ENCODE measurements at regions not wholly inside any gene's neighbourhood (a gene's known extent, or its start where the extent isn't known, plus 50 kb on each side); places are given as distances from the start of the nearest gene placed in this dataset.

DNA sequence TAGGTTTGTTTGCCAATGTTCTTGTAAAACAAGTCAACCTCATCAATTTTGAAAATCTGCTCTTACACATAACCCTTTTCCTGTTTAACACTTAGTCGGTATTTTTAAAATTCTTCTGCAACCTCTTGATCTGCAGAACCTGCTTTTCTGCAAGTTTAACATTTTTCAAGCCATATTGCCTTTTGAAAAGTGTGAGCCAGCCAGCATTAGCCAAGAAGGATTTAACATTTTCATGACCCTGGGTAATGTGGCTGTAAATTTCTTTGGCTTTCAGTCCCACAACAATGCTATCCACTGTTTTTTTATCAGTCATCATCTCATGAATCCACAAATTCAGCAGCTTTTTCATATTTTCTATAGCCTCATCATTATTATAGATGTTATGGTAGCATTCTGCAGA, 956.5 kb downstream of the FAT4 start:
- Histone ChIP-seq H3K9me3 (ENCODE audit: control insufficient read depth in 2 of 2, insufficient read depth in 1 of 2, low read length in 1 of 2) (no peaks in the 10 kb centered on the region), H3K36me3 (ENCODE audit: control insufficient read depth in 2 of 2, insufficient read depth in 2 of 2, low read length in 1 of 2) (no peaks in the 10 kb centered on the region), H3K27me3 (ENCODE audit: control insufficient read depth in 2 of 2, insufficient read depth in 1 of 2, low read length in 1 of 2) (no peaks in the 10 kb centered on the region), H3K27ac (ENCODE audit: low read depth in 1 of 2, low read length in 1 of 2) (no peak overlapping the region), H3K4me3 (ENCODE audit: low read length in 2 of 2) (no peak overlapping the region), H3K4me1 (ENCODE audit: control insufficient read depth in 2 of 2, insufficient read depth in 2 of 2, low read length in 2 of 2) (no peaks in the 10 kb centered on the region)
- DNase-seq (ENCODE audit: low read depth in 6 of 9, low spot score in 9 of 9): no peak
- 85% methylated on average over 1 of the region's 1 CpG for WGBS

DNA sequence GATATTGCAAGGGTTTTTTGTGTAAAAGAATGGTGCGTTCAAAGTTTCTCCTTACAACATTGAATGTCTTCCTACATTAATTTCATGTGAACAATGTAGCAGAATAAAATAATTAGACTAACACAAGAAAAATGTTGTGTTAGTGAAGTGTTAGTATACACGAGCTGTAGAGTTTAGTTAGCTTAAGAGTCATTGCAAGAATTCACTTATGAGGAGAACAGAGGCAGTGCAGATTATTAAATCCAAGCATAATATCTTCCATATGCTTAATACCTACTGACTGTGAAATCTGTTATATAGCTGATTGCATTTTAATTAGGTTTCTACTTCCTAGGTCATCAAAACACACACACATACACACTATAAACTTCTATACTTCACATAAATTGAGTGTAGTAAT, 959.0 kb downstream of the FAT4 start:
- no peaks in the 10 kb centered on the region for H3K27me3 ChIP-seq (ENCODE audit: control insufficient read depth in 2 of 2, insufficient read depth in 1 of 2, low read length in 1 of 2)
- DNase-seq (ENCODE audit: low read depth in 6 of 9, low spot score in 9 of 9): no peak
- H3K4me3 ChIP-seq (ENCODE audit: low read length in 2 of 2): no peak overlapping the region
- H3K9me3 ChIP-seq (ENCODE audit: control insufficient read depth in 2 of 2, insufficient read depth in 1 of 2, low read length in 1 of 2): no peaks in the 10 kb centered on the region
- H3K4me1 ChIP-seq (ENCODE audit: control insufficient read depth in 2 of 2, insufficient read depth in 2 of 2, low read length in 2 of 2): no peaks in the 10 kb centered on the region
- H3K27ac ChIP-seq (ENCODE audit: low read depth in 1 of 2, low read length in 1 of 2): no peak overlapping the region
- WGBS: 94% methylated on average over 2 of the region's 2 CpGs
- no peaks in the 10 kb centered on the region for H3K36me3 ChIP-seq (ENCODE audit: control insufficient read depth in 2 of 2, insufficient read depth in 2 of 2, low read length in 1 of 2)

DNA sequence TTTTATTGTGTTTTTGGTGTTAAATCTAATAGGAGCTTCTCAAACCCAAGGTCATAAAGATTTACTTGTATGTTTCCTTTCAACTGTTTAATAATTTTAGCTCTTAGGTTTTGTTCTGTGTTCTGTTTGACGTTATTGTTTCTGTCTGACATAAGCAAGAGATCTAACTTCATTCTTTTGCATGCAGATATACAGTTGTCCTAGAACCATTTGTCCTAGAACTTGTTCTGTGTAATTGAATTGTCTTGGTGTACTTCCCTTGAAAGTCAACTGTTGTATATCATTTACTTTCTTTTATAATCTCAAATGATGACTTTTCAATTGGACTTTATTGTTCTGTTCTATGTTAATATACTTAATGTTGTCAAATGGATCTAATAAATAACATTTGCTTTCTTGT, 977.1 kb downstream of the FAT4 start:
- DNase-seq (ENCODE audit: low read depth in 6 of 9, low spot score in 9 of 9): no peak
- Histone ChIP-seq H3K4me3 (ENCODE audit: low read length in 2 of 2) (no peak overlapping the region), H3K27ac (ENCODE audit: low read depth in 1 of 2, low read length in 1 of 2) (no peak overlapping the region), H3K9me3 (ENCODE audit: control insufficient read depth in 2 of 2, insufficient read depth in 1 of 2, low read length in 1 of 2) (peaks cover 0 to 3% of the 10 kb centered on the region in 2 donors), H3K27me3 (ENCODE audit: control insufficient read depth in 2 of 2, insufficient read depth in 1 of 2, low read length in 1 of 2) (no peaks in the 10 kb centered on the region), H3K36me3 (ENCODE audit: control insufficient read depth in 2 of 2, insufficient read depth in 2 of 2, low read length in 1 of 2) (no peaks in the 10 kb centered on the region), H3K4me1 (ENCODE audit: control insufficient read depth in 2 of 2, insufficient read depth in 2 of 2, low read length in 2 of 2) (no peaks in the 10 kb centered on the region)
- WGBS: 82% methylated on average over 1 of the region's 1 CpG

DNA sequence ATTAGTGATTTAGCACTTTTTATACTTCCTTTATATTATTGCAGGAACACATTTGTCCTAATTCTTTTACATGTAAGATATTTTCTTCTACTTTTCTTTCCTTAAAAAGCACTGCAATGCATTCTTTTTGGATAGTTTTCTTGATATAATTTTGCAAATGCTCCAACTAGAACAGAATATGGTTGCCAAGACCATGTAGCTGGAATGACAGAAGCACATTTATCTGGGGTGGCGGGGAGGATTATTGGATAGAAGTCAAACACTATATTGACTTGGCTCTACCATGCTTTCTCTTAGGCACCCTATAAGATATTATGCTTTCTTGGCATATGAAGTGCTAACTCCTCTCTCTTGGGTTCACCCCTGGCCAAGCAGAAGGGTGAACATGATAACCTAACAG, 983.5 kb downstream of the FAT4 start:
- Histone ChIP-seq H3K4me3 (ENCODE audit: low read length in 2 of 2) (no peak overlapping the region), H3K4me1 (ENCODE audit: control insufficient read depth in 2 of 2, insufficient read depth in 2 of 2, low read length in 2 of 2) (no peaks in the 10 kb centered on the region), H3K36me3 (ENCODE audit: control insufficient read depth in 2 of 2, insufficient read depth in 2 of 2, low read length in 1 of 2) (no peaks in the 10 kb centered on the region), H3K27me3 (ENCODE audit: control insufficient read depth in 2 of 2, insufficient read depth in 1 of 2, low read length in 1 of 2) (no peaks in the 10 kb centered on the region), H3K27ac (ENCODE audit: low read depth in 1 of 2, low read length in 1 of 2) (no peak overlapping the region), H3K9me3 (ENCODE audit: control insufficient read depth in 2 of 2, insufficient read depth in 1 of 2, low read length in 1 of 2) (peaks cover 0 to 10% of the 10 kb centered on the region in 2 donors)
- DNase-seq (ENCODE audit: low read depth in 6 of 9, low spot score in 9 of 9): no peak
- 98% methylated on average over 1 of the region's 1 CpG for WGBS

DNA sequence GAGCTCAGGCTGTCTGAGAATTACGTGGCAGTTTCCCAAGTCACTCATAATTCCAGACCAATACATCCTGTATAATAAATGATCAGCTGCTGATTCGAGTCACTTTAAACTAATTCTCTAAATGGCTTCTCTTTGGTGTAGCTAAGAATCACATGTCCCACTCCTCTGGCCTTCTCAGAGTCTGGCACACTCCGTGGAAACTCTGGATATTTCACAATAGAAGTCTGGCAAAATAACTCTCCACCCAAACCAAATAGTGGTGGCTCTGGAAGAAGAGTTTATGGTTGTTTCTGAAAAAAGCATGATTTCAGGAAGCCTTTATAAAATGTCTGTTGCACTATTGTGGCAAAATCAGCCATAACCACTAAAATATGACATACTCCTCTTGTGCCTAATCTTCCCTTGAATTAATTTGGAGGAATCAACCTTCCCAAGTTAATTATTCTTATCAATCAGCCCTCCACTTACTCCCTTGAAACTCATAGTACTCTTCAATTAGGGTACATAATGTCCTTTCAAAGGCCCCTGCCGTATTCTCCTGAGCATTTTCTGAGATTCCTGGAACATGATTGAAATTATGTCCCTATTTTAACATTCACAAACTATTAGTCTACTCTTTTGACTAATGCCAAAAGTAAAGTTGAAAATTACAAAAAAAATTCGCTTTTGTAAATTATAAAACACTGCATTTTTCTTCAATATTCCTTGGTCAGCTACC, 991.6 kb downstream of the FAT4 start:
- Histone ChIP-seq H3K36me3 (ENCODE audit: control insufficient read depth in 2 of 2, insufficient read depth in 2 of 2, low read length in 1 of 2) (no peaks in the 10 kb centered on the region), H3K4me1 (ENCODE audit: control insufficient read depth in 2 of 2, insufficient read depth in 2 of 2, low read length in 2 of 2) (no peaks in the 10 kb centered on the region), H3K9me3 (ENCODE audit: control insufficient read depth in 2 of 2, insufficient read depth in 1 of 2, low read length in 1 of 2) (no peaks in the 10 kb centered on the region), H3K27ac (ENCODE audit: low read depth in 1 of 2, low read length in 1 of 2) (no peak overlapping the region), H3K4me3 (ENCODE audit: low read length in 2 of 2) (no peak overlapping the region), H3K27me3 (ENCODE audit: control insufficient read depth in 2 of 2, insufficient read depth in 1 of 2, low read length in 1 of 2) (no peaks in the 10 kb centered on the region)
- 85% methylated on average over 5 of the region's 5 CpGs for WGBS
- no peak for DNase-seq (ENCODE audit: low read depth in 6 of 9, low spot score in 9 of 9)

DNA sequence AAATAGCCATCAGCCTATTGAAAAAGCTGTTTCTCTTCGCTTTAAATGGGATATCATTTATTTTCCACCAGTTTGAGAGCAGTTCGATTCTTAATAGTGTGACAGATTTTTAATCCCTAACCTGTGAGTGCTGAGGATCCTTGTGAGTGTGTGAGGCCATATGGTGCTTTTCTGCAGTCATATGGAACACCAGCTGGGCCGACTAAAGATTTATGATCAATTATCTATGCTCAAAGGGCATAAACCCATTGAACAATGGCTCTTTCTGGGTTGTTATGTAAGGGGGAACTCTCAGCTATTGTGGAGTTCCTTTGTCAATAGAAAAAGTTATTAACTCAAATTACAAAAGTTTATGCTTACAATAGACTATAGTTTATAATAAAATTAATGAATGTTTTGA, 1003.6 kb downstream of the FAT4 start:
- Histone ChIP-seq H3K9me3 (ENCODE audit: control insufficient read depth in 2 of 2, insufficient read depth in 1 of 2, low read length in 1 of 2) (no peaks in the 10 kb centered on the region), H3K4me1 (ENCODE audit: control insufficient read depth in 2 of 2, insufficient read depth in 2 of 2, low read length in 2 of 2) (no peaks in the 10 kb centered on the region), H3K27ac (ENCODE audit: low read depth in 1 of 2, low read length in 1 of 2) (no peak overlapping the region), H3K36me3 (ENCODE audit: control insufficient read depth in 2 of 2, insufficient read depth in 2 of 2, low read length in 1 of 2) (no peaks in the 10 kb centered on the region), H3K4me3 (ENCODE audit: low read length in 2 of 2) (no peak overlapping the region), H3K27me3 (ENCODE audit: control insufficient read depth in 2 of 2, insufficient read depth in 1 of 2, low read length in 1 of 2) (no peaks in the 10 kb centered on the region)
- DNase-seq (ENCODE audit: low read depth in 6 of 9, low spot score in 9 of 9): no peak
- WGBS: 79% methylated on average over 3 of the region's 3 CpGs

DNA sequence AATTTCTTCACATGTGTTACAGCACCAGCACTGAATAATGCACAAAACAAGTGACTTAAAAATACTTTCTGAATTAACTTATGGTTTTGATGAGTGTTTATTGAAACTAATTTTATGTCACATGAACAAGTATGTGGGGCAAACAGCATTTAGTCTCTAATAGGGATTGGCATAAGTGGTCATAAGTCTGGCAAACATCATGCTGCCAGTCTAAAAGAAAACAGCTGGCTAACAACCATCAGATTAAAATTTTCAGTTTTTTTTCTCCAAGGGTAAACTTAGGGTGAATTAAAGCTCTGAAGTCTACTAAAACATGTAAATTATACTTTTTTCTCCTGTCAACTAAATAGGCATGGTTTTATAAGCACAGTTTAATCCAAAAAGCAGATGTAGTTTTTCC, 1014.2 kb downstream of the FAT4 start:
- DNase-seq (ENCODE audit: low read depth in 6 of 9, low spot score in 9 of 9): no peak
- H3K36me3 ChIP-seq (ENCODE audit: control insufficient read depth in 2 of 2, insufficient read depth in 2 of 2, low read length in 1 of 2): no peaks in the 10 kb centered on the region
- no peak overlapping the region for H3K4me3 ChIP-seq (ENCODE audit: low read length in 2 of 2)
- no peak overlapping the region for H3K27ac ChIP-seq (ENCODE audit: low read depth in 1 of 2, low read length in 1 of 2)
- H3K27me3 ChIP-seq (ENCODE audit: control insufficient read depth in 2 of 2, insufficient read depth in 1 of 2, low read length in 1 of 2): no peaks in the 10 kb centered on the region
- H3K9me3 ChIP-seq (ENCODE audit: control insufficient read depth in 2 of 2, insufficient read depth in 1 of 2, low read length in 1 of 2): no peaks in the 10 kb centered on the region
- no peaks in the 10 kb centered on the region for H3K4me1 ChIP-seq (ENCODE audit: control insufficient read depth in 2 of 2, insufficient read depth in 2 of 2, low read length in 2 of 2)

DNA sequence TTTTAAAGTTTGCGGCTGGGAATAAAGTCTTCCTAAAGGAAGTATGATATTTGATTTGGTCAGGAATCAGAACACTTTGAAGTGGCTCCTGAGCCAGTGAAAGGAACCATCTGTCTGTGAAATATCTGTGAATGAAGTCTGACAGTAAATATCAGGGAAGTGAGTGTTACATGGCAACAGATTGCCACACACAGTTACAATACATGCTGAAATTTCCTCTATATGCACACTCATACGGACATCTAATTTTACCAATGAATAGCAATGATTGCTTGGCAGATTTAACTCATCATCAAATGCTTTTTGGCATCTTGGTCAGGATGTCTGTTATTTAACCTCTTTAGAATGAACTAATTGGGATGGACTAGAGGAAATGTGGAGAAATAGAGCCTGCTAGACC, 1023.8 kb downstream of the FAT4 start:
- H3K36me3 ChIP-seq (ENCODE audit: control insufficient read depth in 2 of 2, insufficient read depth in 2 of 2, low read length in 1 of 2): no peaks in the 10 kb centered on the region
- 93% methylated on average over 2 of the region's 2 CpGs for WGBS
- H3K9me3 ChIP-seq (ENCODE audit: control insufficient read depth in 2 of 2, insufficient read depth in 1 of 2, low read length in 1 of 2): no peaks in the 10 kb centered on the region
- no peaks in the 10 kb centered on the region for H3K4me1 ChIP-seq (ENCODE audit: control insufficient read depth in 2 of 2, insufficient read depth in 2 of 2, low read length in 2 of 2)
- no peak for DNase-seq (ENCODE audit: low read depth in 6 of 9, low spot score in 9 of 9)
- no peak overlapping the region for H3K27ac ChIP-seq (ENCODE audit: low read depth in 1 of 2, low read length in 1 of 2)
- no peak overlapping the region for H3K4me3 ChIP-seq (ENCODE audit: low read length in 2 of 2)
- H3K27me3 ChIP-seq (ENCODE audit: control insufficient read depth in 2 of 2, insufficient read depth in 1 of 2, low read length in 1 of 2): no peaks in the 10 kb centered on the region

DNA sequence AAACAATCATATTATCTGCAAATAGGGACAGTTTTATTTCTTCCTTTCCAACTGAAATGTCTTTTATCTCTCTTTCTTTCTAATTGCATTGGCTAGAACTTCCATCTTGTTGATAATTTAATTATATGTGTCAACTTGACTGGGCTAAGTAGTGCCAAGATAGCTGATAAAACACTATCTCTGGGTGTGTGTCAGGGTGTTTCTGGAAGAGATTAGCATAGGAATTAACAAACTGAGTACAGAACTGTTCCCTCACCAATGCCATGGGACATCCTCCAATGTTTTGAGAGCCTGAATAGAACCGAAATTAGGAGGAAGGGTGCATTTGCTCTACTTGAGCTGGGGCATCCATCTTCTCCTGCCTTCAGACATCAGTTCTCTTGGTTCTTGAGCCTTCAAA, 1027.2 kb downstream of the FAT4 start:
- WGBS: 91% methylated on average over 1 of the region's 1 CpG
- Histone ChIP-seq H3K9me3 (ENCODE audit: control insufficient read depth in 2 of 2, insufficient read depth in 1 of 2, low read length in 1 of 2) (no peaks in the 10 kb centered on the region), H3K27me3 (ENCODE audit: control insufficient read depth in 2 of 2, insufficient read depth in 1 of 2, low read length in 1 of 2) (no peaks in the 10 kb centered on the region), H3K27ac (ENCODE audit: low read depth in 1 of 2, low read length in 1 of 2) (no peak overlapping the region), H3K4me1 (ENCODE audit: control insufficient read depth in 2 of 2, insufficient read depth in 2 of 2, low read length in 2 of 2) (no peaks in the 10 kb centered on the region), H3K4me3 (ENCODE audit: low read length in 2 of 2) (no peak overlapping the region), H3K36me3 (ENCODE audit: control insufficient read depth in 2 of 2, insufficient read depth in 2 of 2, low read length in 1 of 2) (no peaks in the 10 kb centered on the region)
- DNase-seq (ENCODE audit: low read depth in 6 of 9, low spot score in 9 of 9): no peak

DNA sequence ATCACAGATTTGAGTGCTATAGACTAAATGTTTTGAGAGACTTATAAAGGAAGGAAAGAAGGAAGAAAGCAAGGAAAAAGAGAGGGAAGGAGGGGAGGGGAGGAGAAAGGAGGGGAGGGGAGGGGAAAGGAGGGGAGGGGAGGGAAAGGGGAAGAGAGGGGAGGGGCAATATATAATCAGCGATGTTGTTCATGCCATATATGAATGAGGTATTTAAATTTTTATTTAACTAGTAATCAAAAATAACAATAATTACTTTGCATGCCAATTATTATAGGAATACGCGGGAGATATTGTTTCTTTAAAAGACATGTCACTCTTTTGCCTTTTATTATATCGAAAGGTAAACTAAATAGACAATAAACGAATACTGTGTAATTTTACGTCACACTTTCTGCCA, 1029.7 kb downstream of the FAT4 start:
- Histone ChIP-seq H3K9me3 (ENCODE audit: control insufficient read depth in 2 of 2, insufficient read depth in 1 of 2, low read length in 1 of 2) (no peaks in the 10 kb centered on the region), H3K4me3 (ENCODE audit: low read length in 2 of 2) (no peak overlapping the region), H3K27ac (ENCODE audit: low read depth in 1 of 2, low read length in 1 of 2) (no peak overlapping the region), H3K4me1 (ENCODE audit: control insufficient read depth in 2 of 2, insufficient read depth in 2 of 2, low read length in 2 of 2) (no peaks in the 10 kb centered on the region), H3K36me3 (ENCODE audit: control insufficient read depth in 2 of 2, insufficient read depth in 2 of 2, low read length in 1 of 2) (no peaks in the 10 kb centered on the region), H3K27me3 (ENCODE audit: control insufficient read depth in 2 of 2, insufficient read depth in 1 of 2, low read length in 1 of 2) (no peaks in the 10 kb centered on the region)
- WGBS: 91% methylated on average over 6 of the region's 6 CpGs
- no peak for DNase-seq (ENCODE audit: low read depth in 6 of 9, low spot score in 9 of 9)
